HG03095 (cell line): ENCODE measurements at regions not wholly inside any gene's neighbourhood (a gene's known extent, or its start where the extent isn't known, plus 50 kb on each side); places are given as distances from the start of the nearest gene placed in this dataset.

Source experiments
- ATAC-seq: cut with Tn5 transposase; IDR thresholded peaks from one replicate; pipeline ENCODE4 v1.9.1; 2021; ENCODE audit warnings: moderate library complexity; ENCODE audit not compliant: unreplicated experiment

DNA sequence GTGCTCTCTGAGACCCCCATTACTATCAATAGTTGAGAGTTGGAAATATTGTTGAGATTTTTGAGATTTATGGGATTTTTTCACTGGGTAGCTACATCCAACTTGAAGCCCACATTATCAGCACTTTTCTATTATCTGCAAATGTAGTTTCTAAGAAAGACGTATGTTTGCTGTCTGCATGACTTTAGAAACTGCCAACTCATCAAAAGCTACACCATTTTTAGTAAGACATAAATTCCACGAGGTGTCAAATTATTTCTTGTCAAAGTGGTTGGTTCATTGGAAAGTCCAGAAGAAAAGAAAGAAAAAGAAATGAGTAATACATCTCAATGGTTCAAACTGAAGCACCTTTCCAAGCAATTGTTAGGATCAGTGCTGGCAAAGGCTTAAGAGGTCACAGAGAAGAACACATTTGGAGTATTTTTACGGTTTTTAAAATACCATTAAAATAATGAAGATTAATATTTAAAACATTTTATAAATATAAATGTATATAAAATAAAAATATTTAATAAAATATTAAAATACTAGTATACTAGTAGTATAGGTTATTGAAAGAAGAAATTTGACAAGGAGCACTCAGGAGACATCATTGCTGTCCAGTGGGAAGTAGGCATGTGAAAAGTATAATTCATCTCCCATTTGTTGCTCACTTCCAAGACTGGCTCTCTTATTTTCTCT lies 463.5 kb downstream of the TAFA4 start:
- no peak for ATAC-seq

DNA sequence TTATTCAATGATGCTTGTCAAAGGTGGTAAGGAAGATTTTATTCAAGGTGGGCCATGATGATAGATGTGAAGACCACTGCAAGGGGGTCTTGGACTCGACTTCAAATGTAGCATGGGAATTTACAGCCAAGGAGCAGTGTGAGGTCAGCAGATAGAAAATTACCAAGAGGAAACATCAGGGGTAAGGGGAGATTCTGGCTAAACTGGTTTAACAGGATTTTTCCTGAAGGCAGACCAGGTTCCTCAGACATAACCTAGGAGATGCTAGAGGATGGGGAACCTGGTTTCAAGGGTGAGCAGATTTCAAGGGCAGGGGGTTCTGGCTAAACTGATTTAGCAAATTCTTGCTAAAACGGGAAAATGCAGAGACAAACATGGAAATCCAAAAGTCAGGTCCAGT lies 464.9 kb downstream of the TAFA4 start:
- ATAC-seq = no peak

DNA sequence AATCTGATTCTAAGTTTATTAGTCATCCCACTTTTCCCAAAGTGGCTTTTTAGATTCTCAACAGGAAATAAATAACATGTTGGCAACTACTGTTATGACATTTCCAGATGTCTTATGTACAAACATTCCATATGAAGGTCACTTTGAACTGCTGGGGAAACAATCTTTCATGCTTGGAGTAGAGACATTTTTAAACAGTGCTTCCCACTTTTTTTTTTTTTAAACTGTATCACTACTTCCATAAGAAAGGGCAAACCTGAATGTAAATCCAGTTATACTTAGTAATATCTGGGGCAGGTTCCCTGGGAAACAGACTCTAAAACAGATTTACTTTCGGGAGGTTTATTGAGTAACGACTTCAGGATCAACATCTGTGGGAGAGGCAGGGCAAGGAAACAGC lies 473.8 kb downstream of the TAFA4 start:
- ATAC-seq = no peak

DNA sequence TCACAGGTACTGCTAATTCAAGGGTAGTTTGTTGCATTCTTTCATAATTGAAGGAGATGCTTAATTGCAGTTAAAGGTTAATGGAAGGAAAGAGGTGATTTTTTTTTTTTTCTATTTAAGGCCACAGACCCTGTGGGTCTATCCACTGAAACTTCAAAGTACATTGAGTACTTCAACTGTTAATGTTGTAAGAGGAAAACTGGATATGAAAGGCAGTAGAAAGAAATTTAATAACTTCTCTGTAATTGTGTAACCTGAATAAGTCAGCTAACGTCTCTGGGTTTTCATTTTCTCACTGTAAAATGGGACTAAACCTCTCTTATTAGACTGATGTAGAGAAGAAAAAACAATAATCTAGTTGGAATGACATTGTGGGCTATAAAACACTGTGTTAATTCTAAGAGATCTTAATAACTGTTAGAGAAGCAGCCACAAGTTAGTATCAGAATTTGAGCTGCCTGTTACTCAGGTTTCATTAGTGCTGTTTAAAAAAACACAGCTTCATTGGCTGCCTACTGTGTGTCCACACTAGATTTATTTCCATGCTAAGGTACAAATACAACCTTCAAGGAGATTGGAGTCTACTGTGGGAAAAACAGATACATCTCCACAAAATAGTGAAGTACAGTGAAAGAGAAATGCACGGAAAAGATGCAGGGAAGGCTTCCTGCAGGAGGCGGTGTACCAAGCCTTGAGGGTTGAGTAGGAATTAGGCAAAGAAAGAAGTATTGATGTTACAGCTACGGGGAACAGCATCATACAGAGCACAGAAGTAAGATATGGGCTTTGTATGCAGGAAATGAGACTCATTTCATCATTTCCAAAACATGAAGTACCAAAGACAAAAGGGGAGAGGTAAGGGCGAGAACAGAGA lies 483.6 kb downstream of the TAFA4 start:
- ATAC-seq = no peak

DNA sequence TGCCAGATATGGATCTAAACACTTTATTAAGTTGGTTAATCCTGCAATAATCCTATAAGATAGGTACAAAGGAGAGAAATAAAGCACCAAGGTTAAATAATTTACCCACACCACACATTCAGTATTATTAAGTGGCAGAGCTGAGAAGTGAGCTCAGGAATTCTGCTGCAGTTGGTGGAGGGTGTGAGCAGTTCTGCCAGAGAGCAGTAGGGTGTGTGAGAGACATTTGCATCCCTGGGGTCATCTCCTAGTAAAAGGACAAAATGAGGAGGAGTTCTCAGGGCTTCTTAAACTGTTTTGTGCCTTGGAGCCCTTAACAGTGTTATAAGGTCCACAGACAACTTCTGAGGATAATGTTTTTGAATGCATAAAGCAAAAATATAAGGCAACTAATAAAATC lies 484.5 kb downstream of the TAFA4 start:
- ATAC-seq = no peak

DNA sequence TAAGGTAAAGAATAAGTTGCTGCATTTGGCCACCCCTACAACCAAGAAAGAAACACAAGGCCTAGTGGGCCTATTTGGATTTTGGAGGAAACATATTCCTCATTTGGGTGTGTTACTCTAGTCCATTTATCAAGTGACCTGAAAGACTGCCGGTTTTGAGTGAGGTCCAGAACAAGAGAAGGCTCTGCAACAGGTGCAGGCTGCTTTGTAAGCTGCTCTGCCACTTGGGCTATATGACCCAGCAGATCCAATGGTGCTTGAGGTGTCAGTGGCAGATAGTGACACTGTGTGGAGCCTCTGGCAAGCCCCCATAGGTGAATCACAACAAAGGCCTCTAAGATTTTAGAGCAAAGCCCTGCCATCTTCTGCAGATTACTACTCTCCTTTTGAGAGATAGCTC lies 491.3 kb downstream of the TAFA4 start:
- ATAC-seq = no peak

DNA sequence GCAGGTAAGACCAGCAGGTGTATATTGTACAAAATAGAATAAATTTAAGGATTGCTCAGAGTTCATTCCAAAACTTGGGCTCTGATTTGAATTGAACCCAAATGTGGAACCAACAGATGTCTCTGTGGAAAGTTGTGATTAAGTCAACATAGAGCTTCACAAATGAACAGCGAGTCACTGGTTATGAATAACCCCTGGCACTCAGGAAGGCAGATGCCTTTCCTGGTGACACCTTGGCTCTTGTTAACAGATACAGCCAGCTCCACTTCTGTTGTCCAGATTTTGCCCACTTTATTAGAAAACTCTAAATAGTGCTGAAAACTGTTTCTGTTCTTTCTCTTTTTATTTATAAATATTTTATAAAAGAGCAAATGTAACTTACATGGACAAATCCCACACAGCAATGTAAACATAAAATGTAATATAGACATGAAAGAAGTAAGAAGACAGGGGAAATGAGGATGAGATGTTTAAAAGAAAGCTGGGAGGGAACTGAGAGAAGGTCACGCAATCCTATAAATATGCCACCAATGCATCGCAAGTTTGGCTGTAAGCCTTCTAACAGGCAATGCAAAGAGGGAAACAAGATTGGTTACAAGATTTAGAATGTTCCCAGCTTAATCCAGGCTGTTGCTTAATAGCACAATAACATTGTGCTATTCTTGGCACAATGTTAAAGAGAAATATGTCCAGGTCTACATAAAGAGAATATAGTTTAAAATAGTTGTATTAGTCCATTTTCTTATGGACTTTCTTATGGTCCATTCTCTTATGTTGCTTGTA lies 495.5 kb downstream of the TAFA4 start:
- ATAC-seq = no peak

DNA sequence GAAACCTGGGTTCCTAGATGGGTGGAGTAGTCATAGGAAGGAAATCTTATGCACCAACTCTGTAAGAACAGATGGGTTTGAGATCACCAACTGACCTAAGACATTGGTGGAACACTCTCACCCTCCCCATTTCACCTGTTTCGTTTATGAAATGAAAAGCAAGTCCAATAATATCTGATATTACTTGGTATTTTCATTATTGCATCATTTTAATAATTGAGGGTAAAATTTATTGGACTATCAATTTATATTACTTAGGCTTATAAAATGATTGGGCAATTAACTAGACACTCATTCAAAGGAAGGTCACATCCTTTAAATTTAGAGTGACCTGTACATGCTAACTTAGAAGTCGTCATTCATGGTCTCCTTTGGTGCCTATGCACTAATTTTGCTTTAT lies 503.9 kb downstream of the TAFA4 start:
- ATAC-seq = no peak

DNA sequence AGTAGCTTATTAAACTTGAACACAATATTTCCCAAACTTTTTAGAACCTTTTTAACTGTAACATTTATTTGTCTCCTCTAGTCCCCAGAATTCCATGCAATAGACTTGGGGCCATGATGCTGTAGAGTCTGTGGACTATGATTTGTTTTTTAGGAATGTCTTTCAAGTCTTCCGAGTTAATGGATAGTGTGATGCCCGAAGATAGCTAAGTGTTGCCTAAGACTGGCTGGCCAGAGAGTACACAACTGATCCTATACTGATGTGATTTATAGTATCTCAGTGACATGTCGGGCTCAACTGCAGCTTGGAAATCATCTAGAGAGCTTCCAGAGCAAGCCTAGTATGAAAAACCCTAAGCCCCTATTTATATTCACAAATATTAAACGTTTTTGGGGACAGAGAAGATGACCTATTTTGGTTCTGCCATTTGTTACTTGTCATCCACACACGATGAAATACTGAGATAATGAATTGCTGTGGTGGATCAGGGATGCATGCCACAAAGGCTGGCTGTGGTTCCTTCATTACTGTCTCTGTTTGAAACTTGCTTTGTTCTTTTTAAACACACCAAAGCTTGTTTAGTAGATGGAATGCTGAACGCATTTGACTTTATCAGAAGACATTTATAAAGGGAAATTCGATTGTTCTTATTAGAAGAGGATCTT lies 507.4 kb downstream of the TAFA4 start:
- no peak for ATAC-seq

DNA sequence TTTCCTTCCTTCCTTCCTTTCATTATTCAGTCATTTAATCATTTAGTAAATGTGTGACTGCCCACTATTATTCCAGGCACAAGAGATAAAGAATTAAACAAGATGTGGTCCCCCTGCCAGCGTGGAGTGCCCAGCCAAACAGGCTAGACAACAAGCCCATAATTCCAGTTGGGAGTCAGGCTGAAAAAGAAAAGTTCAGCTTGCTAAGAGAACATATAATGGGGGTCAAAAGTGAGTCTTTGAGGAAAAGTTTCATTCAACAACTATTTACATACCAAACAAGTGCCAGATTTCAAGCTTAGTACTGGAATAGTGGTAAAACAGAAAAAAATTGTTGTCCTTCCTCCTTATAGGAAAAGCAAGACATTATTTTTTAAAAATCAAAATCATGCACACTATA lies 523.7 kb downstream of the TAFA4 start:
- no peak for ATAC-seq

DNA sequence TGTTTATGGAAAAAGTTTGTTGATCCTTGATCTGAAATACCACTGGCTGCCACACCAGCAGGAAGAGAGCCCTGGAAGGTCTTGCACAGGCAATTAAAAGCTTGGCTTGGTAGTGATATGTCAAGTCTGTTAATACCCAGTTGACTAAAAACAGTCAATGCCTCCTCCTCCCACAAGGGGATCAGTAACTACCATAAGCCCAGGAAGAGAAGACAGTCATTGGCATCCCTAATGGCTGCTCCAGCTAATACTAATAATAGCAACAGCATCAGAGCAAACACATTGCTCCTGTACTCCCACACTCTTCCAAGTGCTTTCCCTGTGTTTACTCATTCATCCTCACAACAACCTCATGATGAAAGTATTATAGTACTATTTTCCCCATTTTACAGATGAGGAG lies 528.6 kb downstream of the TAFA4 start:
- no peak for ATAC-seq

DNA sequence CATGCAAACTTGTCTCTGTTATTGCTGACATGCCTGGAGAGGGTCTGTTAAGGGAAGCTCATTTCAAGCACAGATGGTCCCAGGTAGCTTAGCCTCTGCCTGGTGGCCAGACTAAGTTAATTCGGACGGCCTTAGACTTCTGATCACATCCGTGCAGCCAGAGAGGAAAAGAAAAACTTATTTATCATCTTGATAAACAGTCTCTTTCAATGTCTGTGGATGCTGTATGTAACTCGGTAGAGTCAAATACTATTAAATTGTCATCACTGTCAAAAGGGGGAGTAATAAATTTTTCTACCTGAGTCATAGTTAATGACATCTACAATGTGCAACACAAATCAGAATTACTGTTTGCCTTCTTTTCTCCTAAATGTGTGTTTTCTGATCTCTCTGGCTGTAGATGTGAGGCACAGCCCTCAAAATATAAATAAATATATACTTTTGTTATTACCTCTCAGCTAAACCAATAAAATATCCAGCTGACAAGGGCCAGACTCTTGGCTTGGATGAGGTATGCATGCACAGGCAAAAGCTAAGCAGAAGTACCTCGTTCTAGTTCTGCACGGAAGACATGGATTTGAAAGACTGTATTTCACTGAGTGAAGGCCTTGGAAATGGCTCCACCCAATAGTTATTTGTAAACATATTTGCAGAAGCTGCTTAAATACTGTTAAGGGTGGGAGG lies 530.0 kb downstream of the TAFA4 start:
- ATAC-seq = no peak

DNA sequence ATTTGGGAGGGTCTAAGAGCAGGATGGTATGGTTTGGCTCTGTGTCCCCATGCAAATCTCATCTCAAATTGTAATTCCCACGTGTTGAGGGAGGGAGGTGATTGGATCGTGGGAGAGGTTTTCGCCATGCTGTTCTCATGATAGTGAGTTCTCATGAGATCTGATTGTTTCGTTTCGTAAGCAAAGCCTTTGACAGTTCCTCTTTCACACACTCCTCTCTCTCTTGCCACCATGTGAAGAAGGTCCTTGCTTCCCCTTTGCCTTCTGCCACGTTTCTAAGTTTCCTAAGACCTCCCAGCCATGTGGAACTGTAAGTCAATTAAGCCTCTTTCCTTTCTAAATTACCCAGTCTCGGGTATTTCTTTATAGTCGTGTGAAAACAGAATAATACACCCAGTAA lies 553.7 kb downstream of the TAFA4 start:
- no peak for ATAC-seq

DNA sequence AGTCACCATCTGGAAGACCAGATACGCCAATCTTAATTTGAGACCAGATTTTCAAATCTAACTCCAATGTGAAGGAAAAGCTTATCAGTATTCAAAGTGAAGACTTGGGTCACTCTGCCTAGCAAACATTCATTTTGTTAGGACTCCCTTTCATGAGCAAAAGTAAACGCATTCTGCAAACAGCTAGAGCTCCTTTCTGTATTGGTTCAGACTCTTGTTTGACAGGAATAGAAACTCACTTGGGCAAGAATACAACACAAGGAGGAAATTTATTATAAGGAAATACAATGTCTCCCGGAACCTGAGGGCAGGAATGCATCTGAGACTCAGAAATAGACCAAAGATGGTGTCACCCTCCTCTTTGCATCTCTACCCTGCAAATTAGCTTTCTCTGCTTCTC lies 558.6 kb downstream of the TAFA4 start:
- no peak for ATAC-seq

DNA sequence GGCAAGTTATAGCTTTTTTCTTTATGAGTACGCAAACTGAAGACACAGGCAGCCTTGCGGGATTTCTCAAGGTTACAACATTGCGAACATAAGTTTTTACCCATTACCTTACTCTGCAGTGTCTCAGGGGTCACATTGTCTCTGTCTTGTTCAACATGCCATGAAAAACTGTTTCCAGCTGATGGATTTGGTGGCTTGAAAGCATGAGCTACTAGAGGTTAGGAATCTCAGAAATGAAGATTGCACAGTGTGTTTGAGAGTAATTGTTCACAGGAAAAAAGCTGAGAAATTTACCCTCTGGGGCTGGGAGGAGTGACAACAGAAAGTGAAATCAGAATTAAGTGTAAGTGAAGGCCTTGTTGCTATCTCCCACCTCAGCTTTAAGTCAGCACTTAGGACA lies 568.6 kb downstream of the TAFA4 start:
- no peak for ATAC-seq

DNA sequence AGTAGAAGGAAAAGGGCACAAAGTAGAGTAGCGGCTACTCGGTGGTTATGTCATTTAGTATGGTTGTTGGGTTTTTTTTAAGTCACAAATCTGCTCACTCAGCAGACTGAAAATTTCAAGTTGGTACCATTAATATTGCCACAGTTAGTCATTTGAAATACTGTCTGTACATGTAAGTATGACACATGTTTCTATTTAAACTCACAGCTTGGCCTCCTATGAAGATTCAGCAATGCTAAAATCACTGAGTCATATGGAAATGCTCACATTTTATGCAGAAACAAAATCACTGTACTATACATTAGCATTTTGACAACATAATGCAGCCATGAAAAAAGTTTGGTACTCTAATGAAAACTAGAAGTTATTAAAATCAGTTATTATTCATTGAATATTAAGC lies 571.9 kb downstream of the TAFA4 start:
- ATAC-seq = no peak

DNA sequence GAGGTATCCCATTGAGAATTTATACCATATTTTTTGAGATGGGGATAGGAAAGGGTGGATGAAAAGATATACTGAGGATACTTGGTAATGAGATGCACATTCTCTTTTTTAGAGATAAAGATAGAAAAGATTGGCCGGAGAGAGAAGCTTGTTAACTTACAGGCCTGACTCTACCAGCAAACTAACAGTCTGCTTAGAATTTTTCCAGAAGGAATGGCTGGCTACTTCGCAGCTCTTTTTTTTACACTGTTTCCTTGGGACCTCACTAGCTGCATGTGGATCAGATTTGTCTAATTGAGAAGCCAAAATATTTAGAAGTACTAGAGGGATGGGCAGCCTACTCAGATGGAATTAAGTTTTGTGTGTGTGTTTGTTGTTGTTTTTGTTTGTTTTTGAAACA lies 586.6 kb downstream of the TAFA4 start:
- ATAC-seq = no peak

DNA sequence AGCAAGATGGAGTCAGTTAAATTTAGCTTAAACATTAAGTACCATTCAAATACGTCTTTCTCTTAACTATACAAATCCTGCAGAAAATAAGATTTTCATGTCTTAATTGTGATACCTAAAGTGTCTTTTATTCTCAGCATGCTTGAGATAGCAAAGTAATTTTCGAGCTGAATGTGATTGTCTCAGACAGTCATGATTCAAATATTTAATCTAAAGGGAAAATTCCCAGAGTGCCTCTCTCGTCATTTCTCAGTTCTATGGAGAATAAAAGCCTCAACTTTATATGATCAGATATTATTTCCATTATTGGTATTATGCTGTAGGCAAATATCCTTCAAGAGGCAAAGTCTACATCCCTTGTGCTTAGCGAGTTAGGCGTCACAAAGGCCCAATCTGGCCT lies 589.9 kb downstream of the TAFA4 start:
- no peak for ATAC-seq

DNA sequence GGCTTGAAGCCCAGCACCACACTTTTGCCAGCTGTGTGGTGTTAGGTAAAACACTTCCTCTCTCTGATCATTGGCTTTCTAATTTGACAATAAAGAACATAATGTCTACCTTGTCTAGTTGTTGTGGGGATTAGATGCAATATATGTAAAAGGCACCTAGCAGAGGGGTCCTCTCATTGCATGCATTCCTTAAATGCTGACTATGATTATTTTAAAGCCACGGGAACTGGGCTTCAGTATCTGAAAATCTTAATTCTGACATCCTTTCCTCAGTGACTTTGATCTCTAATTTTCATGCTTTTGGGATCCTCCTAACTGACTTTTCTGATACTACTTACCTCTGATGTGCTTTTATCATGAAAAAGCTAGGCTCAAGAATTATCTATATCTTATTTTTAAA lies 596.3 kb downstream of the TAFA4 start:
- no peak for ATAC-seq

DNA sequence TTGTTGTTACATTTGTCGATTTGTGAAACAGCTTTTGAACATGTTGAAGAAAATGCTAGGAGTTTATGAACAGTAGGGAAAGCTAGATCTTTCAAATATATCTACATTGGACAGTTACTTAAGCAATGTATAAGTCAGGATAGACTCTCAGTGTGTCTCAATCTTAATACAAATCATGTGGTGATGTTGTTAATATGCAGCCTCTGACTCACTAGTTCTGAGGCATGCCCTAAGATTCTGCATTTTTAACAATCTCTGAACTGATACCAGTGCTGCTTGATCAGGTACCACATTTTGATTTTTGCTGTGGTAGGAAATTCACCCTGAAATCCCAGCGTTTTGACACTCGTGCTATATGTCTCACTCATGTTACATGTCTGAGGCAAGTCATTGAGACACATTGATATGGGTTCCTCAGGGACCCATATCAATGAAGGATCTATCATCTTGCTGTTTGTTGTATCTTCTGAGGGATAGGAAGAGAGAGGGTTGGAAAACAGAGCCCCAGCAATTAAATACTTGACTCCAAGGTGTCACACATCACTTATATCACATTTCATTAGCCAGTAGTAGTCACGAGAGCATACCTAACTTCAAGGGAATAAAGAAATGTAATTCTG lies 597.9 kb downstream of the TAFA4 start:
- ATAC-seq = no peak
